ENCODE measurements at regions not wholly inside any gene's neighbourhood (a gene's known extent, or its start where the extent isn't known, plus 50 kb on each side); places are given as distances from the start of the nearest gene placed in this dataset.

DNA sequence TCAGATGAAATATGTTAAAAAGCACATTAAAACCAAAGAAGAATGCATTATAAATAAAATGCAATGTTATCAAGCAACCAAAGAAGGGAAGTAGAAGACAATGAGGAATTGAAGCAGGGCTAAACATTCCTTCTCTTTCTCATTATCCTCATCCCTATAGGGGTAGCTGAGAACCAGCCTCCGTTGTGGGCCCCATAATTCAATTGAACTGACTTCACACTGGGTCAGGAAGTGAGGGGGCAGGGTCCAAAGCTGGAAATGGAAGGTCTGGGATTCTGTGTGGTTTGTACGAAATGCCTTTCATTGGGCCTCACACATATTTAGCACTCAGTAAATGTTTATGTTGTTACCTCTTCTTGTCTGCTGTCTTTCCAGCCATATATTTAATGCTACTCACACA is 220.4 kb upstream of the CD180 start:
- no peak for DNase-seq (ENCODE audit: low read depth, low spot score)

- peak; percentile 29 for DNase-seq (ENCODE audit: low read depth, low spot score)
These were observed 219.7 kb upstream of the CD180 start for GRCh38 chr5:67416133-67416937.

GRCh38 chr5:67414712-67415111 is 218.1 kb upstream of the CD180 start:
- peak; percentile 89 for DNase-seq (ENCODE audit: low read depth, low spot score)

- DNase-seq (ENCODE audit: low read depth, low spot score), result no peak
These were observed 217.1 kb upstream of the CD180 start for GRCh38 chr5:67413721-67414120.

GRCh38 chr5:67409126-67409777 is 212.7 kb upstream of the CD180 start:
- no peak for DNase-seq (ENCODE audit: low read depth, low spot score)

DNA sequence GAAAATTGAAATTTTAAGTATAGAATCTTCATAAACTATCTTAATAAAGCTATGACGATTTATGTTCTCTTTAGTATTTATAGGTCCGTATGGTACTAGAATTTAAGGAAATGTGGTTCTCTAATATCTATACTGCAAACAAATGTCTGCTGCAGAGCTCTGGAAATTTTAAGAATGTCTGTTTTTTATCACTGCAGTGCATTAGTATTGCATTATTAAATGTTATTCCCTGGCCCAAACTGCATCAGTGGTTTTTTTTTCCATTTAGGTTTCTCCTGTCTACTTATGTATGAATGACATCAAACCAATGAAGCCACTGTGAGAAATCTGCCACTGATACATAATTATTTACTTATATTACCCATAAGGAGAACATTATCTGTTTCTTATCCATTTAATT is 211.4 kb upstream of the CD180 start:
- DNase-seq (ENCODE audit: low read depth, low spot score), result no peak

- no peak for DNase-seq (ENCODE audit: low read depth, low spot score)
These were observed 209.2 kb upstream of the CD180 start for GRCh38 chr5:67405755-67406154.

GRCh38 chr5:67405101-67405364 is 208.4 kb upstream of the CD180 start:
- DNase-seq (ENCODE audit: low read depth, low spot score), result peak; percentile 10

DNA sequence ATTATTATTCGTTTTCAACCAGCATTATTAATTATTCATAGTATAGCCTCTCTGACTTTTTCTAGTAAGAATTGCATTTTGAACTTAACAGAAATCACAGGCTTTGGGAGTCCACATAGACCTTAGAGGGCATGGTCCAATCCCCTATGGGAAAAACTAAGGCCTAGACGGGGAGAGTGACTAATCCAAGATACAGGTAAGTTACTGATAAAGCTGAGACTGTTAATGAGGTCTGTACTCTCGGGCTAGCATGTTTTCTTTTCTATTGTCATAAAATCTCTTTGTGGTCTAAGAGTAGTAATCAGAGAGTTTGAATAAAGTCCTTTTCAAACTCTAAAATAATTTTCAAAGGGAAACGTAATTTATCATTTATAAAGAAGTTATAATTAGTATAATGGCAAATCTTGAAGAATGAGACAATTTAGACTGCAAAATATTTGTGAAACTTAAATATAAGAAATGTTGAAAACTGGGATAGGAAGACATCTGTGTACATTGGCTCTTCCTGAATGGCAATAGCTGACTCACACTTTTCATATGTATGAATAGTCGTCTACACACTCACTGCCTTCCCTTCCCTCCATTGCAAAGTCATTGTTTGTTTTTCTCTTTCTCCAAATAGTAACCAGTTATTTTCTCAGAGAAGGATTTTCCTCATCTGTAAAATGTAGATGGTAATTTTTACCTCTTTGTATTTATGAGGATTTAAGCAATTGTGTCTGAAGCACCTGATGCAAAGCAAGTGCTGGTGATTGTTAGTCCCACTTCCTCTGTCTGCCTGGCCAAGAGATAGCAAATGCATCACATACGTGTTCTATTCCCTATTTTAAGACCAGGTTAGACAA is 207.9 kb upstream of the CD180 start:
- peak; percentile 53 for DNase-seq (ENCODE audit: low read depth, low spot score)

GRCh38 chr5:67402526-67402925 is 205.9 kb upstream of the CD180 start:
- no peak for DNase-seq (ENCODE audit: low read depth, low spot score)

DNA sequence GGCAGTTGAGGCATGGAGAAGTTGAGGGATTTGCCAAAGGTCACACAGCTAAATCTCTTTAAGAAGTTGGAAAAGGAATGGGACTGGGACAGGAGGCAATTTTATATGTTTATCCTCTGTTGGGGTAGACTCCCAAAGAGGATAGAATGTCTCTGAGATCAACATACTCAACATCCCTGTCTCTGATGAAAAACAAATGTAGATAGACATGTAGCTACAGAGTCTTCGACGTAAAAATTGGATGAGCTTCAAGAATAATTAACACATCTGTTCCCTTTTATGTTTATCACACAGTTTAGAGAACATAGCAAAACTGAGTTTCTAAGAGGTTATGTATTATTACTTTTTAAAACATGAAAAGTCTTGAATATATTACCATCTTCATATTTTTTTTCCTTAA is 204.6 kb upstream of the CD180 start:
- no peak for DNase-seq (ENCODE audit: low read depth, low spot score)

DNA sequence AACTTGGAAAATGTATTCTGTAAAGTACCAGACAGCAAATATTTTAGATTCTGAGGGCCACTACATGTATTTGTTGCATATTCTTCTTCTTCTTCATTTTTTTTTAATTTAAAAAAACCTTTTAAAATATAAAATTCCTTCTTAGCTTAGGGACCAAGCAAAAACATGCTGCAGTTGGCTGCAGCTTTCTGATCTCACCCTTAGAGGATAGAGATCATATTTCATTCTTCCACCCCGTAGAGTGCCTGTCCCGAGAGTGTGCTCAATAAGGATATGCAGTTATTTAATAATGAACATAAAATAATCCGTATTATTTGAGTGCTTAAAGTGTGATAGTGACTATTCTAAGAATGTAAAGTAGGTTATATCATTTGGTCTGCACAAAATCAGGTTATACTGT is 204.2 kb upstream of the CD180 start:
- no peak for DNase-seq (ENCODE audit: low read depth, low spot score)

- DNase-seq (ENCODE audit: low read depth, low spot score), result no peak
These were observed 199.3 kb upstream of the CD180 start for GRCh38 chr5:67395790-67396418.

DNA sequence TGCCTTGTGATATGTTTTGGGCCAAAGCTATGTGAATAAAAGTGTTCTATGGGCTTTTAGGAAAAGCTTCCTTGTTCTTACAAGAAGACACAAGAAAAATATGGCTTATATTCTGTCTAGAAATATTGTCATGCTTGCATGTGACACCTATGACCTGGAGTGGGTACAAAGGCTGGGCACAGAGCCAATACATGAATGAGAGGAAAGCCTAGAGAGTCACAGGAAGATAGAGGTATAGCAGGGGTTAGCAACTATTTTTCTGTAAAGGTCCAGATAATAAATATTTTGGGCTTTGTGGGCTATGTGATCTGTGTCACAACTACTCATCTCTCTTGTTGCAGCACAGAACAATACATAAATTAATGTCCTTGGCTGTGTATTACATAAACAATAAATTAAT is 196.6 kb upstream of the CD180 start:
- DNase-seq (ENCODE audit: low read depth, low spot score), result no peak

DNA sequence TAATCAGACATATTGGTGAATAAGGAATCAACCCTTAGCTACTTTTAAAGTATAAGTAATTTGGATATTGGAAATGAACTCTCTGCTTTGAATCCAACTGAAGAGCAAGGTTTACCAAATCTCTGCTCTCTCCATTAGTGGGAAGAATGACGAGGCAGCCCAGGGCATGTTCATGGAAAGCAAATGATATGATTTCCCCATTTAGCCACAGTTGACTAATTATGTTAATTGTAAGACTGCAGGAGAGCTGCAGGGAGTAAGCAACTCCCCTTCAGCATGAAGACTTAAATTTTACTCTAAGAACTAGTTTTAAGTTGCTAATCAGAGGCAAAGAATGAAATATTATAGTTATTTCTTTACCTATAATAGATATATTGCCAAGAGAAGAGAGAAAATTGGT is 194.3 kb upstream of the CD180 start:
- no peak for DNase-seq (ENCODE audit: low read depth, low spot score)

GRCh38 chr5:67383451-67383850 is 186.9 kb upstream of the CD180 start:
- DNase-seq (ENCODE audit: low read depth, low spot score), result no peak

GRCh38 chr5:67381236-67381880 is 184.8 kb upstream of the CD180 start:
- DNase-seq (ENCODE audit: low read depth, low spot score), result no peak

DNA sequence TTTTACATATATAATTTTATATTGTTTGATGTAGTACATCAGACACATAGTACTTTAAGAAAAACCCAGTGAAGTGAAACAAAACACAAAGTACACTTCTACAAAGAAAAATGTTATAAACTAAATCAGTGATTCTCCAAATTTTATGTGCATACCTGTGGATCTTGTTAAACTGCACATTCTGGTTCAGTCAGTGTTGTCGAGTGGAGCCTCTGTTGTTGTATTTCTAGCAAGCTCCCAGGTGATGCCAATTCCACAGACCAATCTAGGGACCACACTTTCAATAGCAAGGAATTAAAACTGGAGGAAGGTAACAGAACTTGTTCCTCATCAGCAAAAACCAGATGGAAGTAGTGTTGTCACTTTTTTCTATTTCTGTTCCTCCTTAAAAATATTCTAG is 183.8 kb upstream of the CD180 start:
- no peak for DNase-seq (ENCODE audit: low read depth, low spot score)

- DNase-seq (ENCODE audit: low read depth, low spot score), result no peak
These were observed 183.2 kb upstream of the CD180 start for GRCh38 chr5:67379753-67380152.

DNA sequence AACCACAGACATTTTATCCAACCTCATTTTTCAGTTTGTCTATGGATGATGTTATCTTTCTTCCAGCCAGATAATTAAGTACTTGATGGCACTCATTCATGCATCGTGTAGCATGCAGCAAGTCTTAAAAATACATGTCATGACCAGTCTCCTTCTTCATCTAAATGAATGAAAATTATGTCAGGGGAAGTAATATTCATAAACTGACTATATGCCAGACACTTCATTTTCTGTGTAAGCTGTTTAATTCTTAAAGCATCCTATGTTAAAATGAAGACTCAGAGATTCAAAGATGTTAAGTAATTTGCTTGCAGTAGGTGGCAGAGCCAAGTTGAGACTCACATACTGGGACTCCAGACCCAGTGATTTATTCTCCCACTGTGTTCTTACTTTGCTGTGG is 181.7 kb upstream of the CD180 start:
- DNase-seq (ENCODE audit: low read depth, low spot score), result no peak

GRCh38 chr5:67377631-67378030 is 181.0 kb upstream of the CD180 start:
- DNase-seq (ENCODE audit: low read depth, low spot score), result no peak

DNA sequence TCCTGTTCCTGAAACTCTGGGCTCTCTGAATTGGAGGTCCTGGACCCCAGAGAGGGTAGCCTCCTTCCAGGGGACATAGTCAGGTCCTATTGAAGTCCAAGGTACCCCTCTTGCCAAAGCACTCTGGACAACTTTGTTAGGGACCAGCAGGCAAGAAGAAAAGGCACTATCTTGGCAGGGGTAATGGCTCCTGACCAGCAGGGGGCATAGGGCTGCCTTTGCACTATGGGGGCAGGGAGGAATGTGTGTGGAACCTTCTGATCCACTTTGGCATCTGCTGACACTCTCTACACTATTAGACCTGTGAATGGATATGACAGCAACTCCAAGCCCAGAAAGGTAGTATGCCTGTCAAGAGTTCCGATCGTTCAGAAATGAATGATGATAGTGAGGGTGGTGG is 179.0 kb upstream of the CD180 start:
- DNase-seq (ENCODE audit: low read depth, low spot score), result no peak
